Neuronal stem cell (in vitro differentiated cells): ENCODE measurements at regions not wholly inside any gene's neighbourhood (a gene's known extent, or its start where the extent isn't known, plus 50 kb on each side); places are given as distances from the start of the nearest gene placed in this dataset.

Source experiments
- DNase-seq: peaks from one replicate; pipeline ENCODE4 v3.0.0-alpha.2; 2013; ENCODE audit warnings: low spot score
- H2AFZ ChIP-seq: one replicate; pipeline ENCODE4 v1.6.1; 2013; ENCODE audit warnings: mild to moderate bottlenecking, low read length, inconsistent platforms
- H2AK5ac ChIP-seq: 2 replicates; pipeline ENCODE4 v1.6.1; 2013; ENCODE audit warnings: low read depth, mild to moderate bottlenecking, inconsistent platforms, low read length, moderate library complexity, mixed read lengths
- H2BK120ac ChIP-seq: 2 replicates; pipeline ENCODE4 v1.6.1; 2013; ENCODE audit warnings: low read depth, mild to moderate bottlenecking, inconsistent platforms, low read length, moderate library complexity, mixed read lengths
- H2BK12ac ChIP-seq: one replicate; pipeline ENCODE4 v1.6.1; 2013; ENCODE audit warnings: low read length, inconsistent platforms
- H2BK15ac ChIP-seq: 2 replicates; pipeline ENCODE4 v1.6.1; 2013; ENCODE audit warnings: mild to moderate bottlenecking, low read length, inconsistent platforms, mixed read lengths
- H2BK5ac ChIP-seq: one replicate; pipeline ENCODE4 v1.6.1; 2013; ENCODE audit warnings: inconsistent platforms, mild to moderate bottlenecking, low read length, moderate library complexity
- H3K14ac ChIP-seq: one replicate; pipeline ENCODE4 v1.6.1; 2013; ENCODE audit warnings: low read length, inconsistent platforms
- H3K18ac ChIP-seq: 2 replicates; pipeline ENCODE4 v1.6.1; 2013; ENCODE audit warnings: low read length, inconsistent platforms
- H3K23ac ChIP-seq: 2 replicates; pipeline ENCODE4 v1.6.1; 2013; ENCODE audit warnings: low read depth, mild to moderate bottlenecking, mixed read lengths, low read length, inconsistent platforms; ENCODE audit not compliant: poor library complexity
- H3K27ac ChIP-seq: replicated peaks from 3 replicates; pipeline ENCODE4 v1.5.1; 2013; ENCODE audit warnings: low read length, inconsistent platforms
- H3K27me3 ChIP-seq, 3 experiments: 2 replicates each; pipeline ENCODE4 v1.6.1; 2013; ENCODE audit warnings: low read length in 3 of 3, mild to moderate bottlenecking in 2 of 3, inconsistent platforms in 1 of 3, low read depth in 1 of 3, mixed read lengths in 1 of 3, moderate library complexity in 1 of 3; ENCODE audit not compliant: control insufficient read depth in 3 of 3, insufficient read depth in 3 of 3
- H3K36me3 ChIP-seq, 2 donors: replicated peaks in 1 of 2; 2 replicates each; pipeline ENCODE4 v1.6.1; 2013; ENCODE audit warnings: low read length in 2 of 2; ENCODE audit not compliant: control insufficient read depth in 2 of 2, insufficient read depth in 2 of 2
- H3K4ac ChIP-seq: 2 replicates; pipeline ENCODE4 v1.6.1; 2013; ENCODE audit warnings: inconsistent platforms, mild to moderate bottlenecking, low read length, moderate library complexity
- H3K4me1 ChIP-seq, 2 donors: 1 replicate in 1 of 2; 2 replicates in 1 of 2; pipeline ENCODE4 v1.6.1; 2013; ENCODE audit warnings: low read length in 2 of 2, low read depth in 1 of 2; ENCODE audit not compliant: control insufficient read depth in 2 of 2, insufficient read depth in 1 of 2
- H3K4me2 ChIP-seq: one replicate; pipeline ENCODE4 v1.6.1; 2013; ENCODE audit warnings: mild to moderate bottlenecking, low read length, inconsistent platforms; ENCODE audit not compliant: insufficient read depth, poor library complexity, severe bottlenecking
- H3K4me3 ChIP-seq, 2 donors: 2 replicates each; pipeline ENCODE4 v1.5.1; 2013; ENCODE audit warnings: low read length in 2 of 2, mild to moderate bottlenecking in 2 of 2, inconsistent platforms in 1 of 2, moderate library complexity in 1 of 2
- H3K79me1 ChIP-seq: one replicate; pipeline ENCODE4 v1.6.1; 2013; ENCODE audit warnings: low read depth, mild to moderate bottlenecking, inconsistent platforms, low read length, moderate library complexity
- H3K9ac ChIP-seq: one replicate; pipeline ENCODE4 v1.6.1; 2013; ENCODE audit warnings: mild to moderate bottlenecking, low read depth, low read length, inconsistent platforms; ENCODE audit not compliant: poor library complexity
- H3K9me3 ChIP-seq, 2 donors: replicated peaks in 1 of 2; 2 replicates each; pipeline versions ENCODE3 to v1.6.1; 2013; ENCODE audit warnings: low read length in 2 of 2, mild to moderate bottlenecking in 2 of 2, inconsistent platforms in 1 of 2, low read depth in 1 of 2, mixed read lengths in 1 of 2, moderate library complexity in 1 of 2; ENCODE audit not compliant: control insufficient read depth in 2 of 2, insufficient read depth in 1 of 2
- H4K8ac ChIP-seq: one replicate; pipeline ENCODE4 v1.6.1; 2013; ENCODE audit warnings: low read depth, mild to moderate bottlenecking, inconsistent platforms, low read length, moderate library complexity
- H4K91ac ChIP-seq: one replicate; pipeline ENCODE4 v1.6.1; 2013; ENCODE audit warnings: low read length, low read depth, mild to moderate bottlenecking, inconsistent platforms; ENCODE audit not compliant: poor library complexity
- WGBS, 2 donors: extraction: QIAGEN DNeasy Blood & Tissue Kit; methylation state at CpG; one replicate each; pipeline ENCODE4 v1.1.7; 2013; ENCODE audit warnings: missing lambda C conversion rate in 2 of 2, mixed read lengths in 1 of 2; ENCODE audit not compliant: insufficient read length in 2 of 2, insufficient replicate concordance in 1 of 2; ENCODE audit errors: extremely low coverage in 2 of 2; 5-methylcytosine and 5-hydroxymethylcytosine counted together

DNA sequence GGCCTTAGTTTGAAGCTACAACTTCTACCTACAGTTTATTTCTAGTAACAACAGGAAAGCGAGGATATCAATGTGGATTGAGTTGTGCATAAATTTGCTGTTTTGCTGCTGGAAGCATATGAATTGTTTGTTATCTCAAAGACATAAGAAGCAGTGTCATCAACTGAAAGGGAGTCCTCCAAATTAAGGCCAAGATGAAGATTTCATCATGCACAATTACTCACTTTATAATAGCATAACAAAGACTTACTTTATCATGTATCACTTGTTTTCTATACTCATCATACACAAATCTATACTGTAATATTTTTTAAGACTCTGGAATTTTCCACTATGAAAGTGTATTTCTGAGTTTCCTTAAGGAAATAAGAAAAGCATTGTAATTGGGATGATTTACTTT lies 136.1 kb upstream of the FANCL start:
- Histone ChIP-seq H2AFZ (no peak overlapping the region), H2BK15ac (no peak overlapping the region), H2AK5ac (no peak overlapping the region), H3K14ac (no peak overlapping the region), H3K36me3 (no peaks in the 10 kb centered on the region), H2BK5ac (no peak overlapping the region), H3K18ac (no peak overlapping the region), H4K8ac (no peak overlapping the region), H3K4me1 (no peaks in the 10 kb centered on the region), H3K9me3 (no peaks in the 10 kb centered on the region), H3K23ac (no peak overlapping the region), H3K4ac (no peak overlapping the region), H3K27ac (no peak overlapping the region), H4K91ac (no peak overlapping the region), H2BK120ac (no peak overlapping the region), H2BK12ac (no peak overlapping the region), H3K9ac (no peak overlapping the region), H3K27me3 (peaks cover 0 to 2% (median 0%) of the 10 kb centered on the region in 3 experiments), H3K4me2 (no peak overlapping the region), H3K4me3 (no peak overlapping the region), H3K79me1 (no peaks in the 10 kb centered on the region)
- no CpG with 5 or more reads among the region's 1 CpG for WGBS, 2 donors
- no peak for DNase-seq

DNA sequence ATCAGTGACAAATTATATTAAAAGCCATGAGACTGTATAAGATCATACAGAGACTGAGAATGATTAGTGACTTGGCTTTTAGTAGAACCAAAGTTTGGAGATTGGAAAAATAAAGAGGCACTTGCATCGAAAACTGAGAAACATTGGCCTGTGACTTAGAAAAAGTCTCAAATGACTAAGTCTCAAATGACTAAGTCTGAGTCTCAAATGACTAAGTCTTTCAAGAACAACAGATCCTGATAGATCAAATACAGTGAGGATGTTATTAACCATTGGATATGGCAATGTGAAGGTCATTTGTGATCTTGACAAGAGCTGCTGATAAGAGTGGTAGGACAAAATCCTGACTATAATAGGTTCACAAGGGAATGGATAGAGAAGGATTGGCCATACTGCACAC lies 135.5 kb upstream of the FANCL start:
- DNase-seq = no peak
- H3K27me3 ChIP-seq = peaks cover 0 to 2% (median 0%) of the 10 kb centered on the region in 3 experiments

GRCh38 chr2:58369594-58369993 lies 128.5 kb upstream of the FANCL start:
- H3K4me2 ChIP-seq = no peak overlapping the region
- no peak overlapping the region for H2BK5ac ChIP-seq
- H3K23ac ChIP-seq = no peak overlapping the region
- H3K4ac ChIP-seq = no peak overlapping the region
- no peaks in the 10 kb centered on the region for H3K4me1 ChIP-seq
- no peak overlapping the region for H4K8ac ChIP-seq
- H3K4me3 ChIP-seq = no peak overlapping the region
- H3K9ac ChIP-seq = no peak overlapping the region
- no peak overlapping the region for H2AK5ac ChIP-seq
- no peaks in the 10 kb centered on the region for H3K36me3 ChIP-seq
- no peaks in the 10 kb centered on the region for H3K79me1 ChIP-seq
- no peaks in the 10 kb centered on the region for H3K9me3 ChIP-seq
- no peak overlapping the region for H3K18ac ChIP-seq
- no peak overlapping the region for H3K14ac ChIP-seq
- H3K27ac ChIP-seq = no peak overlapping the region
- DNase-seq = no peak
- H2BK120ac ChIP-seq = no peak overlapping the region
- H2BK15ac ChIP-seq = no peak overlapping the region
- no peak overlapping the region for H2AFZ ChIP-seq
- no peak overlapping the region for H4K91ac ChIP-seq
- peaks cover 0 to 2% (median 0%) of the 10 kb centered on the region in 3 experiments for H3K27me3 ChIP-seq
- no CpG with 5 or more reads among the region's 2 CpGs for WGBS, 2 donors
- no peak overlapping the region for H2BK12ac ChIP-seq

More for the DNA sequence above, 135.5 kb upstream of the FANCL start:
- no peaks in the 10 kb centered on the region for H3K9me3 ChIP-seq
- no peak overlapping the region for H2AK5ac ChIP-seq
- no peaks in the 10 kb centered on the region for H3K36me3 ChIP-seq
- no CpG with 5 or more reads among the region's 1 CpG for WGBS, 2 donors
- no peak overlapping the region for H3K4me3 ChIP-seq
- H3K14ac ChIP-seq = no peak overlapping the region
- H3K18ac ChIP-seq = no peak overlapping the region
- H3K4ac ChIP-seq = no peak overlapping the region
- no peak overlapping the region for H2BK15ac ChIP-seq
- H3K27ac ChIP-seq = no peak overlapping the region
- no peaks in the 10 kb centered on the region for H3K79me1 ChIP-seq
- no peak overlapping the region for H2AFZ ChIP-seq
- no peak overlapping the region for H2BK12ac ChIP-seq
- H4K91ac ChIP-seq = no peak overlapping the region
- H3K9ac ChIP-seq = no peak overlapping the region
- no peak overlapping the region for H2BK120ac ChIP-seq
- no peaks in the 10 kb centered on the region for H3K4me1 ChIP-seq
- H4K8ac ChIP-seq = no peak overlapping the region
- H2BK5ac ChIP-seq = no peak overlapping the region
- H3K23ac ChIP-seq = no peak overlapping the region
- no peak overlapping the region for H3K4me2 ChIP-seq

GRCh38 chr2:58364098-58364497 lies 123.0 kb upstream of the FANCL start:
- H3K9me3 ChIP-seq = no peaks in the 10 kb centered on the region
- no peak overlapping the region for H4K8ac ChIP-seq
- no peak overlapping the region for H2AFZ ChIP-seq
- H3K4me1 ChIP-seq = no peaks in the 10 kb centered on the region
- H3K4me3 ChIP-seq = no peak overlapping the region
- DNase-seq = no peak
- H3K36me3 ChIP-seq = no peaks in the 10 kb centered on the region
- H3K14ac ChIP-seq = no peak overlapping the region
- no peak overlapping the region for H2BK5ac ChIP-seq
- H2BK120ac ChIP-seq = no peak overlapping the region
- no peak overlapping the region for H3K4me2 ChIP-seq
- no peak overlapping the region for H2AK5ac ChIP-seq
- no peak overlapping the region for H4K91ac ChIP-seq
- no peaks in the 10 kb centered on the region for H3K27me3 ChIP-seq
- no peaks in the 10 kb centered on the region for H3K79me1 ChIP-seq
- H3K18ac ChIP-seq = no peak overlapping the region
- no peak overlapping the region for H3K4ac ChIP-seq
- no peak overlapping the region for H2BK15ac ChIP-seq
- H2BK12ac ChIP-seq = no peak overlapping the region
- no peak overlapping the region for H3K9ac ChIP-seq
- H3K27ac ChIP-seq = no peak overlapping the region
- H3K23ac ChIP-seq = no peak overlapping the region
- whole genome bisulfite sequencing, 2 donors = no CpG with 5 or more reads among the region's 4 CpGs
